Left lung (tissue), 4 donors: ENCODE measurements at regions not wholly inside any gene's neighbourhood (a gene's known extent, or its start where the extent isn't known, plus 50 kb on each side); places are given as distances from the start of the nearest gene placed in this dataset.

ENCODE experiments used
- ATAC-seq: fragments of 200-7000 bp; cut with Tn5 transposase; one replicate; pipeline ENCODE4 v1.9.1; 2020; ENCODE audit warnings: moderate library complexity
- DNase-seq, 4 donors: peaks; one replicate each; pipeline ENCODE4 v3.0.0-alpha.2; 2013 to 2020
- H3K27ac ChIP-seq, 2 donors: fragments of 200-600 bp; sonication (generic) in 1 of 2; one replicate each; pipeline versions ENCODE4 v1.5.0 to v1.8.0; 2020 to 2021
- H3K27me3 ChIP-seq, 2 donors: fragments of 200-600 bp; sonication (generic) in 1 of 2; one replicate each; pipeline versions ENCODE4 v1.5.0 to v1.8.0; 2020 to 2021
- H3K36me3 ChIP-seq, 2 donors: fragments of 200-600 bp; sonication (generic) in 1 of 2; one replicate each; pipeline versions ENCODE4 v1.5.0 to v1.8.0; 2020 to 2021
- H3K4me1 ChIP-seq, 2 donors: fragments of 200-600 bp; one replicate each; pipeline ENCODE4 v1.8.0; 2021
- H3K4me3 ChIP-seq, 2 donors: fragments of 200-600 bp; sonication (generic) in 1 of 2; one replicate each; pipeline versions ENCODE4 v1.5.0 to v1.8.0; 2020 to 2021; ENCODE audit warnings: mild to moderate bottlenecking in 1 of 2
- H3K9me3 ChIP-seq, 2 donors: fragments of 200-600 bp; sonication (generic) in 1 of 2; one replicate each; pipeline versions ENCODE4 v1.5.0 to v1.8.0; 2020 to 2021
- intact Hi-C, 2 donors: fragments of 100-400 bp; cut with DNase I; formaldehyde crosslinking; loops; one replicate each; pipeline versions ENCODE4 v1.11.2 to v1.14.2; 2022
- TF ChIP-seq, protein P1 (sequence below), 2 donors: fragments of 200-600 bp; sonication (generic) in 1 of 2; IDR thresholded peaks; one replicate each; pipeline versions ENCODE4 v1.5.0 to v1.8.0; 2021; ENCODE audit warnings: antibody characterized with exemption in 2 of 2
- donor health status: DM: no; HTN: yes; CAD: no.
- donor health status: DM: no; HTN: no; CAD: no.

DNA sequence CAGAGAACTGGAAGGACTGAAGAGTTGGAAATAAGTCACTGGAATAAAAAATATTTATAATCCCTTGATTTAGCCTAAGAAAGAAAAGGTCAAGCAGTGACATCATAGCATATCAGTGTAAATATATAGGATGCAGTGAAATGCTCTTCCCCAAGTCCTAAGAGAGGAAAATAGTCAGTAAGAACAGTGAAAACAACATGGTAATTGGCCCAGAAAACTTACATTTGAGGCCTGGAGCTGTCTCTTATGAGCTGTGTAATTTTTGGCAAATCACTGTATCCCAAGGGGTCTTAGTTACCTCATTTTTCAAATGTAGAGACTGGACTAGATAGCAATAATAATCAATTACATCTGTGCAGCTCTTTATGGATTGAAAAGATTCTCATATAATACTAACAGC is 255.7 kb upstream of the AR start:
- TF ChIP-seq, protein P1, sequence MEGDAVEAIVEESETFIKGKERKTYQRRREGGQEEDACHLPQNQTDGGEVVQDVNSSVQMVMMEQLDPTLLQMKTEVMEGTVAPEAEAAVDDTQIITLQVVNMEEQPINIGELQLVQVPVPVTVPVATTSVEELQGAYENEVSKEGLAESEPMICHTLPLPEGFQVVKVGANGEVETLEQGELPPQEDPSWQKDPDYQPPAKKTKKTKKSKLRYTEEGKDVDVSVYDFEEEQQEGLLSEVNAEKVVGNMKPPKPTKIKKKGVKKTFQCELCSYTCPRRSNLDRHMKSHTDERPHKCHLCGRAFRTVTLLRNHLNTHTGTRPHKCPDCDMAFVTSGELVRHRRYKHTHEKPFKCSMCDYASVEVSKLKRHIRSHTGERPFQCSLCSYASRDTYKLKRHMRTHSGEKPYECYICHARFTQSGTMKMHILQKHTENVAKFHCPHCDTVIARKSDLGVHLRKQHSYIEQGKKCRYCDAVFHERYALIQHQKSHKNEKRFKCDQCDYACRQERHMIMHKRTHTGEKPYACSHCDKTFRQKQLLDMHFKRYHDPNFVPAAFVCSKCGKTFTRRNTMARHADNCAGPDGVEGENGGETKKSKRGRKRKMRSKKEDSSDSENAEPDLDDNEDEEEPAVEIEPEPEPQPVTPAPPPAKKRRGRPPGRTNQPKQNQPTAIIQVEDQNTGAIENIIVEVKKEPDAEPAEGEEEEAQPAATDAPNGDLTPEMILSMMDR (IDR thresholded peaks at IDR 0.05), result no peak
- intact Hi-C loops, result no loop called here
- DNase-seq (no peak), ATAC-seq (no peak)
- Histone ChIP-seq H3K27ac (no peak overlapping the region), H3K4me1 (no peaks in the 10 kb centered on the region), H3K36me3 (no peaks in the 10 kb centered on the region), H3K4me3 (no peak overlapping the region), H3K27me3 (no peaks in the 10 kb centered on the region), H3K9me3 (no peaks in the 10 kb centered on the region)

DNA sequence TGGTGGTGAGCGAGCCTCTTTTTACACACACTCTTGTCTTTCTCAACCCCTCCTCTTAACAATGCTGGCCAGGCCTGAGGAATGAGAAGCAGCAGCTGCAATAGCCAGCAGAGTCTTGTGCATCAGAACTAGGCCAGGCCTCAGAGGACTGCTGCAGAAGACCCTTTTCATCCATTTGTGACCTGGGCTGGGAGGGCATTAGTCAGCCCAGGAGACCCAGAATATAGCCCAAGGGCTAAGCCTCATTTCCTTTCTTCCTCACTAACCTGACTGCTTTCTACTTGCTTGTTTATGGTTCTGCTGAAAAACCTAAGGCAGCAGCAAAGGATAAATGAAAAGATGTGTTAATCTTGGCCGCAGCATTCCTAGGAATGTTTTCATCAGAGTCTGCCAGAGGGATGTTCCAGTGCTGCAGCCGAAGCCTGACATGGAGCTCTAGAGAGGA is 254.7 kb upstream of the AR start:
- no peaks in the 10 kb centered on the region for H3K27me3 ChIP-seq
- TF ChIP-seq, protein P1 (IDR thresholded peaks at IDR 0.05), result no peak
- intact Hi-C loops, result no loop called here
- H3K4me3 ChIP-seq, result no peak overlapping the region
- DNase-seq, result no peak
- H3K27ac ChIP-seq, result no peak overlapping the region
- H3K4me1 ChIP-seq, result no peaks in the 10 kb centered on the region
- no peaks in the 10 kb centered on the region for H3K36me3 ChIP-seq
- ATAC-seq, result no peak
- no peaks in the 10 kb centered on the region for H3K9me3 ChIP-seq

DNA sequence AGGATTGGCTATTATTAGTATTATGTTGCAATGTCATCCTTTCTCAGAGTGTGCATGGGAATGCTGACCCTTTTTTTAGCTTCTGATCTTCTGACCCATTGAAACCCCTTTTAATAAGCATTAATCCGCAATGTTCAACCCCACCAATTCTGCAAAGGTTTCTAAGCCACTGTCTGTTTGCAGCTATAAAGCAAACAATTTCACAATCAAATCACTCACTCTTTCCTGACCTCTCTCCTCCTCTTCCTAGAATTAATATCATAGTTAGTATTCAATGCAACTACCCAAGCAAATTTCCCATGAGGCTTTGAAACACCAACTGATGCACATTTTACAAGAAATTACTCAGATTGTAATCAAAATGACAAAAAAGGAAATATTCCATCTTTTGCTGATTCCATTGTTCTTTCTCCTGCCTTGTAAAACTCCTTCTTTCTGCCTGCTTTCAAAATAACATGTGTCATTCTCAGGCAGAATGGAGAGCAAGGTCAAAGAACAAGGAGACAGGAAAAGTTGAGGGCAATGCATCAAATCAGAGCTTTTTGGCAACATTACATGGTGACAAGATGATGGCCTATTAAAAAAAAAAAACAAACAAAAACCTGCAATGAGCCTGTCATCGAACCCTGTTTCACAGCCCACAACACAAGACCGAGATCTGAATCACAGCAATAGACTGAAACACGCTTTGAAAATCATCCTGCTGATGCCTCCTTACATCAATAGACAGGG is 253.2 kb upstream of the AR start:
- Histone ChIP-seq H3K9me3 (no peaks in the 10 kb centered on the region), H3K4me3 (no peak overlapping the region), H3K36me3 (no peaks in the 10 kb centered on the region), H3K4me1 (no peaks in the 10 kb centered on the region), H3K27me3 (no peaks in the 10 kb centered on the region), H3K27ac (no peak overlapping the region)
- ATAC-seq (no peak), DNase-seq (no peak)
- TF ChIP-seq, protein P1 (IDR thresholded peaks at IDR 0.05), result no peak
- intact Hi-C loops, result no loop called here

DNA sequence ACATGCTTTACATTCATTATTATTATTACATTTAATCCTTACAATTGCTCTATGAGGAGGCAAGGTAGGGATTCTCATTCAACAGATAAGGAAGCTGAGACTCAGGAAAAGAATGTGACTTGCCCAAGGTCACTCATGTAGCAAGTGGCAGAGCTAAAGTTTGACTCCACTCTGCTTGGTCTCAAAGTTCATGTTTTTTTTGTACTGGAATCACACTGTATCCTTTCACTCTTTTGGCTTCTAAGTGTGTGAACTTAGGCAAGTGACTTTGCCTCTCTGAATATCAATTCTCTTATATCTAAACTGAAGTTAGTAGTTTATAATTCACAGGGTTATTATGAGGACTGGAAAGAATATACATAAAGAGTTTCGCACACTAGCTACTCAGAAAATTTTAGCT is 247.9 kb upstream of the AR start:
- Histone ChIP-seq H3K36me3 (no peaks in the 10 kb centered on the region), H3K4me1 (no peaks in the 10 kb centered on the region), H3K9me3 (peaks cover 0 to 3% of the 10 kb centered on the region in 2 donors), H3K27ac (no peak overlapping the region), H3K27me3 (no peaks in the 10 kb centered on the region), H3K4me3 (no peak overlapping the region)
- TF ChIP-seq, protein P1 (IDR thresholded peaks at IDR 0.05), result no peak
- no peak for ATAC-seq
- DNase-seq, result no peak
- intact Hi-C loops, result no loop called here

DNA sequence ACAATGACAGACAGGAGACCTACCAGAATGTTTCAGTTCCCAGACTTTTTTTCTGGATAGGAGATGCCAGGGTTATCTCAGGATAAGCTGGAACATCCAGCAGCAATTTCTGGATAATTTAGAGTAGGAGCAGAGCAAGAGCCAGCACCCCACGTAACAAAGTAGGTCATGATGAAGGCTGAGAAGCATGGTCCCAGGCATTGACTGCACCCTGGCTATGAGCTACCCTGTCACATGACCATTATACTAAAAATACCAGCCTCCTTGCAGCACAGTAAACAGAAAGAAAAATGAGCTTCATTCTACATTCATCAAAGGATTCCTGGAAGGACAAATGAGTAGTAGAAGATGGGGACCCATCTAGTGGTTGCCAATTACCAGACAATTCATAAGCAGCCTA is 247.4 kb upstream of the AR start:
- H3K4me3 ChIP-seq, result no peak overlapping the region
- peaks cover 0 to 3% of the 10 kb centered on the region in 2 donors for H3K9me3 ChIP-seq
- intact Hi-C loops, result no loop called here
- no peaks in the 10 kb centered on the region for H3K27me3 ChIP-seq
- ATAC-seq (no peak), DNase-seq (no peak)
- TF ChIP-seq, protein P1 (IDR thresholded peaks at IDR 0.05), result no peak
- H3K4me1 ChIP-seq, result no peaks in the 10 kb centered on the region
- no peaks in the 10 kb centered on the region for H3K36me3 ChIP-seq
- H3K27ac ChIP-seq, result no peak overlapping the region
